HepG2 (cell line): ENCODE measurements at regions not wholly inside any gene's neighbourhood (a gene's known extent, or its start where the extent isn't known, plus 50 kb on each side); places are given as distances from the start of the nearest gene placed in this dataset.

Experiments
- ATAC-seq: fragments of 200-7000 bp; cut with Tn5 transposase; 3 replicates; pipeline ENCODE4 v1.9.1; 2020; ENCODE audit warnings: mild to moderate bottlenecking, moderate library complexity
- BruUV-seq: library from RNA; stranded (reverse); fragments of 400-500 nt; replicated peaks from 2 replicates; lab custom pipeline; 2021; lab: Mats Ljungman, UMichigan
- CTCF ChIA-PET: fragments of 300-600 bp; formaldehyde crosslinking; extraction: SDS; loops from one replicate; lab custom pipeline; 2021; ENCODE audit warnings: low total read pairs, inconsistent platforms, low intra/inter-chr PET ratio; lab: Yijun Ruan, JAX
- POLR2A ChIA-PET: fragments of 350-600 bp; sonication (Branson Sonifier 250); formaldehyde crosslinking; loops from one replicate; lab custom pipeline; 2020; ENCODE audit warnings: antibody characterized with exemption, inconsistent platforms; lab: Yijun Ruan, JAX
- DNase-seq: peaks from one replicate; pipeline ENCODE4 v3.0.0-alpha.2; 2015; ENCODE audit warnings: low spot score
- FAIRE-seq: peaks from 3 replicates; lab custom pipeline; 2011; peaks lifted over from hg19 to GRCh38; lab: Jason Lieb, UNC
- H2AFZ ChIP-seq: one replicate; pipeline ENCODE4 v1.6.1; 2011; ENCODE audit warnings: low read length, inconsistent platforms
- H3K27ac ChIP-seq: fragments of 300-600 bp; 3 replicates; pipeline ENCODE4 v1.8.0; 2011; ENCODE audit warnings: mixed run types, mild to moderate bottlenecking, mixed read lengths, low read length, inconsistent platforms; ENCODE audit not compliant: insufficient read depth; ENCODE audit errors: extremely low read length
- H3K27me3 ChIP-seq, 2 experiments: fragments of 200-600 bp in 1 of 2; 2 replicates in 1 of 2; 3 replicates in 1 of 2; pipeline versions ENCODE4 v1.6.0 to v1.8.0; 2011; ENCODE audit warnings: low read length in 2 of 2, mild to moderate bottlenecking in 2 of 2, moderate library complexity in 2 of 2, inconsistent platforms in 1 of 2; ENCODE audit not compliant: insufficient read depth in 2 of 2, control insufficient read depth in 1 of 2
- H3K36me3 ChIP-seq, 2 experiments: fragments of 200-600 bp in 1 of 2; replicated peaks in 1 of 2; 2 replicates in 1 of 2; 3 replicates in 1 of 2; pipeline versions ENCODE4 v1.5.1 to v1.8.0; 2011; ENCODE audit warnings: low read length in 2 of 2, inconsistent platforms in 1 of 2; ENCODE audit not compliant: insufficient read depth in 2 of 2, control insufficient read depth in 1 of 2
- H3K4me1 ChIP-seq: 2 replicates; pipeline ENCODE4 v1.5.1; 2012; ENCODE audit warnings: low read length, inconsistent platforms; ENCODE audit not compliant: insufficient read depth
- H3K4me2 ChIP-seq: 2 replicates; pipeline ENCODE4 v1.6.0; 2011; ENCODE audit warnings: low read depth, low read length, inconsistent platforms
- H3K4me3 ChIP-seq, 3 experiments: fragments of 200-600 bp in 1 of 3; sonication (generic), shearing (Covaris generic) in 1 of 3; replicated peaks in 1 of 3; 2 replicates each; pipeline ENCODE4 v1.5.1; 2011 to 2016; ENCODE audit warnings: low read length in 3 of 3, inconsistent platforms in 2 of 3, low read depth in 2 of 3, mild to moderate bottlenecking in 2 of 3, control low read depth in 1 of 3, mixed read lengths in 1 of 3; ENCODE audit not compliant: insufficient read depth in 1 of 3
- H3K79me2 ChIP-seq: one replicate; pipeline ENCODE4 v1.6.1; 2011; ENCODE audit warnings: low read length, inconsistent platforms; ENCODE audit not compliant: insufficient read depth
- H3K9ac ChIP-seq: 2 replicates; pipeline ENCODE4 v1.6.0; 2011; ENCODE audit warnings: mild to moderate bottlenecking, low read depth, low read length, inconsistent platforms; ENCODE audit not compliant: insufficient read depth
- H3K9me3 ChIP-seq: 2 replicates; pipeline ENCODE4 v1.5.1; 2012; ENCODE audit warnings: mild to moderate bottlenecking, low read length
- H4K20me1 ChIP-seq: 2 replicates; pipeline ENCODE4 v1.6.0; 2011; ENCODE audit warnings: inconsistent platforms, mild to moderate bottlenecking, low read length, moderate library complexity; ENCODE audit not compliant: insufficient read depth
- ETV5 ChIP-seq: IDR thresholded peaks from 2 replicates; pipeline ENCODE4 v1.6.1; 2018; ENCODE audit warnings: missing biosample characterization, missing genetic modification reagents, inconsistent platforms, borderline replicate concordance
- NCOA5 ChIP-seq: sonication (generic); formaldehyde crosslinking; IDR thresholded peaks from 2 replicates; pipeline ENCODE4 v1.4.0; 2020; ENCODE audit warnings: missing genetic modification reagents
- RAD21 ChIP-seq: fragments of 450-650 bp; formaldehyde crosslinking; IDR thresholded peaks from 2 replicates; pipeline ENCODE4 v1.5.0; 2020; ENCODE audit warnings: mild to moderate bottlenecking
- TMF1 ChIP-seq: sonication (generic); formaldehyde crosslinking; IDR thresholded peaks from 2 replicates; pipeline ENCODE4 v1.8.1; 2022; ENCODE audit warnings: low read depth, missing genetic modification reagents
- ZFP62 ChIP-seq: sonication (generic); formaldehyde crosslinking; IDR thresholded peaks from 2 replicates; pipeline ENCODE4 v1.4.0; 2020; ENCODE audit warnings: missing genetic modification reagents
- ZMAT3 ChIP-seq: sonication (generic); formaldehyde crosslinking; conservative IDR thresholded peaks from 2 replicates; pipeline ENCODE4 v1.7.0; 2021; ENCODE audit warnings: missing genetic modification reagents
- ZNF292 ChIP-seq: sonication (generic); formaldehyde crosslinking; IDR thresholded peaks from 2 replicates; pipeline ENCODE4 v1.8.1; 2022; ENCODE audit warnings: mild to moderate bottlenecking, low read depth, missing genetic modification reagents, borderline replicate concordance
- ZNF460 ChIP-seq: sonication (generic); formaldehyde crosslinking; IDR thresholded peaks from 2 replicates; pipeline ENCODE4 v1.5.1; 2020; ENCODE audit warnings: missing genetic modification reagents, mild to moderate bottlenecking, borderline replicate concordance
- WGBS: methylation state at CpG from one replicate; pipeline ENCODE4 v1.1.6; 2017; ENCODE audit warnings: low lambda C conversion rate; 5-methylcytosine and 5-hydroxymethylcytosine counted together
- in situ Hi-C: cut with HindIII; loops from 2 replicates; pipeline ENCODE4 v1.10.0; 2017; ENCODE audit warnings: low pct_unique_long_range_greater_than_20kb; ENCODE audit not compliant: extremely low pct_ligation_motif_present
- intact Hi-C: fragments of 100-400 bp; cut with micrococcal nuclease; formaldehyde crosslinking; loops from one replicate; pipeline ENCODE4 v1.10.0; 2022; ENCODE audit not compliant: unreplicated experiment
- TF ChIP-seq, protein P1 (sequence below): sonication (generic); formaldehyde crosslinking; IDR thresholded peaks from 2 replicates; pipeline ENCODE4 v1.5.0; 2020; ENCODE audit warnings: missing genetic modification reagents
- TF ChIP-seq, protein P2 (sequence below): sonication (generic); formaldehyde crosslinking; IDR thresholded peaks from 2 replicates; pipeline ENCODE4 v1.4.0; 2020; ENCODE audit warnings: mild to moderate bottlenecking, missing genetic modification reagents

DNA sequence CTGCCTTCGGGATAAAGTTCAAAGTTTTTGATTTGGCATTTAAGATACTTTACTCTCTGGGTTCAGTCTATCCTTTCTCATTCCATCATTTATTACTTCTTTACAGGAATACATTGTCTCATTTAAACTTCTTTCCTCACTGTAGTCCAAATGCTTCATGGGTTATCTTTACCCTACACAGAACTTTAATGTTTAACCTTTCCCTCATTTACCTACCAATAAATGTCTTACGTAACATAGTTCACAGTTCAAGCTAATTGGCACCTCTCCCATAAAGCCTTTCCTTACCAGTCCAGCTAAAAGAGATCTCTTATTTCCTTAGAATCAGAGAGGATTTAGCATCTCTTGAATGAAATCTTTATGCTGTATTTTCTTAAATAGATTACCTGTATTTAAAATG, 476.3 kb upstream of the SEL1L start:
- Histone ChIP-seq H3K36me3 (no peaks in the 10 kb centered on the region), H3K9me3 (peaks cover 88% of the 10 kb centered on the region), H3K27ac (no peak overlapping the region), H3K27me3 (no peaks in the 10 kb centered on the region), H3K4me1 (no peaks in the 10 kb centered on the region), H3K4me3 (no peak overlapping the region), H4K20me1 (no peaks in the 10 kb centered on the region), H3K79me2 (no peaks in the 10 kb centered on the region), H2AFZ (no peak overlapping the region), H3K9ac (no peak overlapping the region), H3K4me2 (no peak overlapping the region)
- no TSS peak for BruUV-seq
- TF ChIP-seq RAD21 (CRISPR knock-in tag) (no peak), ZMAT3 (no peak), ZFP62 (no peak), ETV5 (CRISPR knock-in tag) (no peak), ZNF292 (CRISPR knock-in tag) (no peak), NCOA5 (CRISPR knock-in tag) (no peak), ZNF460 (CRISPR knock-in tag) (no peak), TMF1 (CRISPR knock-in tag) (no peak)
- TF ChIP-seq, protein P1, sequence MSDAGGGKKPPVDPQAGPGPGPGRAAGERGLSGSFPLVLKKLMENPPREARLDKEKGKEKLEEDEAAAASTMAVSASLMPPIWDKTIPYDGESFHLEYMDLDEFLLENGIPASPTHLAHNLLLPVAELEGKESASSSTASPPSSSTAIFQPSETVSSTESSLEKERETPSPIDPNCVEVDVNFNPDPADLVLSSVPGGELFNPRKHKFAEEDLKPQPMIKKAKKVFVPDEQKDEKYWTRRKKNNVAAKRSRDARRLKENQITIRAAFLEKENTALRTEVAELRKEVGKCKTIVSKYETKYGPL (CRISPR knock-in tag) = no peak
- TF ChIP-seq, protein P2, sequence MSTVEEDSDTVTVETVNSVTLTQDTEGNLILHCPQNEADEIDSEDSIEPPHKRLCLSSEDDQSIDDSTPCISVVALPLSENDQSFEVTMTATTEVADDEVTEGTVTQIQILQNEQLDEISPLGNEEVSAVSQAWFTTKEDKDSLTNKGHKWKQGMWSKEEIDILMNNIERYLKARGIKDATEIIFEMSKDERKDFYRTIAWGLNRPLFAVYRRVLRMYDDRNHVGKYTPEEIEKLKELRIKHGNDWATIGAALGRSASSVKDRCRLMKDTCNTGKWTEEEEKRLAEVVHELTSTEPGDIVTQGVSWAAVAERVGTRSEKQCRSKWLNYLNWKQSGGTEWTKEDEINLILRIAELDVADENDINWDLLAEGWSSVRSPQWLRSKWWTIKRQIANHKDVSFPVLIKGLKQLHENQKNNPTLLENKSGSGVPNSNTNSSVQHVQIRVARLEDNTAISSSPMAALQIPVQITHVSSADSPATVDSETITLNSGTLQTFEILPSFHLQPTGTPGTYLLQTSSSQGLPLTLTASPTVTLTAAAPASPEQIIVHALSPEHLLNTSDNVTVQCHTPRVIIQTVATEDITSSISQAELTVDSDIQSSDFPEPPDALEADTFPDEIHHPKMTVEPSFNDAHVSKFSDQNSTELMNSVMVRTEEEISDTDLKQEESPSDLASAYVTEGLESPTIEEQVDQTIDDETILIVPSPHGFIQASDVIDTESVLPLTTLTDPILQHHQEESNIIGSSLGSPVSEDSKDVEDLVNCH (CRISPR knock-in tag) = no peak
- ATAC-seq (no peak), FAIRE-seq (no peak), DNase-seq (no peak)
- intact Hi-C loops (no loop called here), in situ Hi-C loops (no loop called here)
- CTCF ChIA-PET = no interaction called here
- WGBS = 12% methylated on average over 2 of the region's 2 CpGs
- POLR2A ChIA-PET = no interaction called here
